H1 (cell line): ENCODE measurements at regions not wholly inside any gene's neighbourhood (a gene's known extent, or its start where the extent isn't known, plus 50 kb on each side); places are given as distances from the start of the nearest gene placed in this dataset.

ENCODE experiments used
- CBX5 ChIP-seq: fragments of 300-800, 300-1000 bp; sonication (generic); IDR thresholded peaks from 2 replicates; pipeline ENCODE4 v1.7.1; 2016; ENCODE audit warnings: antibody characterized with exemption, low read length, low read depth
- CEBPB ChIP-seq: IDR thresholded peaks from 2 replicates; pipeline ENCODE4 v1.6.1; 2012; ENCODE audit warnings: low read depth, low read length
- KDM4A ChIP-seq: IDR thresholded peaks from one replicate; pipeline ENCODE4 v1.7.1; 2012; ENCODE audit warnings: low read depth, mild to moderate bottlenecking, moderate library complexity, low read length, inconsistent platforms; ENCODE audit not compliant: severe bottlenecking
- TAF7 ChIP-seq: optimal IDR thresholded peaks from 2 replicates; pipeline ENCODE3; 2011; ENCODE audit warnings: low read depth, mild to moderate bottlenecking, inconsistent platforms, low read length, moderate library complexity, borderline replicate concordance

- TF ChIP-seq TAF7 (no peak), CEBPB (no peak), CBX5 (no peak), KDM4A (no peak)
Measured at GRCh38 chr17:63033142-63033541, 67.1 kb downstream of the TANC2 start (continued).
